ENCODE measurements at regions not wholly inside any gene's neighbourhood (a gene's known extent, or its start where the extent isn't known, plus 50 kb on each side); places are given as distances from the start of the nearest gene placed in this dataset.
"Not testable (repeated sequence)": the region's sequence is repeated elsewhere in the genome, so short reads cannot be mapped to it uniquely, and the experiment has no call there.

DNA sequence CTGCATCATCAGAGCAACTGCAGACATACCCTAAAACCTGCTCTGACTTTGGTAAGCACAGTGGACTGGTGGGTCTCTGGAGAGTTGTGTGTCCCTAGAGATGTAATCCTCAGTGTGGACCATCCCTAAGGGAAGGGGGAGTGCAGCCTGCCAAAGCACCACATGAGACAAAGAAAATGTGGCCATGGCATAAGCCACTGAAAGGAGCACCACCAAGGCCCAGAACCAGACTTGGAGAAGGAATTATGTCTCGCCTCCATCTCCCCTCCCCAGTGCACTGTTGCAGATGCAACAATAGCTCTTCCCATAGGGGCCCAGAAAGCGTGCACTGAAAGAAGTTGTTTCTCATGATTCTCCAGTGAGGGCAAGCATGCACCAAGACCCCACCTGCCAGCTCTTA lies 69.7 kb upstream of the AGAP9 start:
- not testable (repeated sequence) for H3K4me1 ChIP-seq; DNase-seq; H3K4me3 ChIP-seq (ENCODE audit: low read depth, low read length); H3K9me3 ChIP-seq; H3K27me3 ChIP-seq; H3K36me3 ChIP-seq

DNA sequence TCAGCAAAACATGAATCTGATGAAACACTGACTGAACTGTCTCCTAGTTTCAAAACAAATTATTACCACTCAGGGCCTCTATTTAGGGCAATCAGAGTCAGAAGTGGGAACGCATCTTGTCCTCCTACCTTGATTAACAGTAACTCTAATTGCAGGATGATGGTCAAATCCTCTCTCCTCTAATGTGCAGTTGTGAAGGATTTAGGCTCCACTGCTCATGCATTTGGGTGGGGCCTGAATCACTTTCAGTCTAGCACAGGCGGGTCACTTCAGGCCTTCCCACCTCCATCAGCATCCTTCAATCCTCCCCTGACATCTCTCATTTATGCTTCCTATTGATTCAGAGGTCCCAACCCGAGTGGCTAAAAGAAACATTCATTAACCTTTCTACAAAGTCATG lies 67.5 kb upstream of the AGAP9 start:
- H3K36me3 ChIP-seq; H3K4me3 ChIP-seq (ENCODE audit: low read depth, low read length): not testable (repeated sequence)

DNA sequence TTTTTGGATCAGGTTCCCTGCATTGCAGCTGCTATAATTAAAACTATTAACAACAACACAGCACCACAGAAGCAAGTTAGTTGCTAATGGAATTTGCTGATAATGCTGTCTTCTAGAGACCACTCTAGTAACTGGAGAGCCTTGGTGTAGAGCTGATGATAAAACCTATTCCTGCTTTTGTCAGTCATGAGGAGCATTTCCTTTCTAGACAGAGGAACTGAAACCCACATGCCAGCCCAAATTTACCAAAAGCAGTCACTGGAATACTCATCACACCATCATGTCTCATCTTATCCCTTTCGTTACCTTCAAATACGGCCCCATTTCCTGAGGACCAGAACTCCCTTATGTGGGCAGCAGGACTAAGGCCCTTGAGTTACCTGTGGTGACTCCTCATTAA lies 67.1 kb upstream of the AGAP9 start:
- not testable (repeated sequence) for H3K27me3 ChIP-seq; H3K36me3 ChIP-seq; H3K4me1 ChIP-seq; H3K9me3 ChIP-seq; H3K4me3 ChIP-seq (ENCODE audit: low read depth, low read length); DNase-seq

More for the DNA sequence above, 67.5 kb upstream of the AGAP9 start:
- H3K27me3 ChIP-seq, DNase-seq, H3K9me3 ChIP-seq, H3K4me1 ChIP-seq: not testable (repeated sequence)

DNA sequence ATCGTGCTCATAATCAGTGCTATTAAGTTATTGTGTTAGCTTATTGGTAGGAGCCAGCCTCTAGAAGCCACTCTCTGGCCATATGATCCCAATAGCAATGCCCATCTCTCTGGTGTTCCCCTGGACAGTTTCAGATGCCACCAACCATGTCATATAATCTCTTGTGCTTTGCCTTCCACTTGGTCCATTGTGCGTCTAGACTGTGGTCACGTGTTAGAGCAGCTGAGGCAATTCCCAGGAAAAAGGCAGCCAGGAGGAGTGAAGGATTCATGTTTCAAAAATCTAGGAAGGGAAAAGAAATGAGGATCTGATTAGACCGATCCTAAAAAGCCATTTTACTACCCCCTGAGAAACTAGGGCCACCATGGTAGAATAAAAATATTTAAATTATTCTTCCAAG lies 58.6 kb upstream of the AGAP9 start:
- not testable (repeated sequence) for H3K4me1 ChIP-seq; H3K4me3 ChIP-seq (ENCODE audit: low read depth, low read length); DNase-seq; H3K9me3 ChIP-seq; H3K27me3 ChIP-seq; H3K36me3 ChIP-seq

DNA sequence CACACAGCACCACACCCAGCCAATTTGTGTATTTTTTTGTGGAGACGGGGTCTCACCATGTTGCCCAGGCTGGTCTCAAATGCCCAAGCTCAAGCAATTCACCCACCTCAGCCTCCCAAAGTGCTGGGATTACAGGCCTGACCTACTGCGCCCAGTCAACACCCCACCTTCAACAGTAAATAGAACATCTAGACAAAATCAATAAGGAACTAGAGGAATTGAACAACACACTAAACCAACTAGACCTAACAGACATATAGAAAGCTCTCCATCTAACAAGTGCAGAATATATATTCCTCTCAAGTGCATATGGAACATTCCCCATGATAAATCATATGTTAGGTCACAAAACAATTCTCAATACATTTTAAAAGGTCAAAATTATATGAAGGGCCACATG lies 56.6 kb upstream of the AGAP9 start:
- not testable (repeated sequence) for H3K9me3 ChIP-seq; H3K27me3 ChIP-seq; H3K4me3 ChIP-seq (ENCODE audit: low read depth, low read length); H3K36me3 ChIP-seq; H3K4me1 ChIP-seq; DNase-seq

DNA sequence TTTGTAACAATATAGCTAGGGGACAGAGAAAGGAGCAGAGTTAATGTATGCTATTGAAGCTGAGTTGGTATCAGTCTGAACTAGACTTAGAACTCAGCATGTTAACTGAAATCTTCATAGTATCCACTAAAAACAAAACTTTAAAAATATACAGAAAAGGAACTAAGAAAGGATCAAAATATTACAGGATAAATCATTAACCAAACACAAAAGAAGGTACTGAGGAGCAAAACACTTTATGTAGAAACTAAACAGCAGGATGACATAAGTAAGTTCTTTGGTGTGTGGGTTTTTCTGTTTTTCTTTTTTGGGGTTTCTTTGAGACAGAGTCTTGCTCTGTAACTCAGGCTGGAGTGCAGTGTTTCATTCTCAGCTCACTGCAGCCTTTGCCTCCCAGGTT lies 55.1 kb upstream of the AGAP9 start:
- H3K4me3 ChIP-seq (ENCODE audit: low read depth, low read length); H3K27me3 ChIP-seq; H3K36me3 ChIP-seq; H3K9me3 ChIP-seq; H3K4me1 ChIP-seq; DNase-seq: not testable (repeated sequence)

Data from BE2C (cell line).